ENCODE measurements at regions not wholly inside any gene's neighbourhood (a gene's known extent, or its start where the extent isn't known, plus 50 kb on each side); places are given as distances from the start of the nearest gene placed in this dataset.

DNA sequence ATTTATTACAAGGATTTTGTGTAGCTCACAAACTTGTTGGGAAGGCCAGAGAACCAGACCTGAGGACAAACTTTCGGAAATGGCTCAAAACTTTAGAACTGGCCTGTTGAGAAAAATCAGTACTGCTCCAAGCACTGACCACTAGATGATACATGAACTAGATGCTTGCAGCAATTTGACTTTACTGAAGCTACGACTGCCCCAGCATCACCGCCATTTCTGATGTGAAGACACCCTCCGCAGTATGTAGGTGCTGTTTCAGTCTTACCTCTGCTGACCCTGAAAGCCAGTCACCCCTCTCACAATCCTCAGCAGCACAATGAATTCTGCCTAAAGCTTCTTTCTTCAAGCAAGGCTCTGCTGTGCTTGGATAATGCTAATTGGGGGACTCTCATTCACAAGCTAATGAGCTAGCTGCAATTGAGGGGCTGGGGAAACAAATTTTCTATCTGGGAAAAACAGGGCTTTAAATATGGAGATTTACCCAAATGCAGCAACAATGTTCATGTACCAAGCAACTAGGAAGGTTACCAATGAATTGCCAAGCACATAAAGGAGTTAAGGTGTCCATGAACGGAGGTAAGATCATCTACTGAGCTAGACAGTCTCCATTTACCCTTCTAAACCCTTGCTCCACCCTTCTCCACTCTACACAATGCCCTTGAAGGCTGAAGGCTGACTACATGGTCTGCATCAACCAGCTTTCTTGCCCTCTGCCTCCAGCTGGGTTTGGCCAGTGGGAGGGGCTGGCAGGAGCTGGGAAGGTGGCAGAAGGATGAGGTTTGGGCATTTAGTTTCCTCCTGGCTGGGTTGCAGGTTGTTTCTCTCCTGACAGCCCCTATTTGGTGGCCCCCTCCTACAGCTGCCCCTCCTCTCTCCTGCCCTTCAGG, 53.2 kb upstream of the FSTL1 start:
- no peaks in the 10 kb centered on the region for H3K27me3 Mint-ChIP-seq (ENCODE audit: low read depth)

GRCh38 chr3:120502116-120502515, 51.3 kb upstream of the FSTL1 start:
- Mint-ChIP-seq H3K27me3 (ENCODE audit: low read depth) (no peaks in the 10 kb centered on the region), H3K27ac (no peak overlapping the region), H3K4me1 (peaks cover 38% of the 10 kb centered on the region), H3K4me3 (no peak overlapping the region), H3K36me3 (ENCODE audit: low read depth) (no peaks in the 10 kb centered on the region), H3K9me3 (no peaks in the 10 kb centered on the region)
- TF ChIP-seq, protein P1, sequence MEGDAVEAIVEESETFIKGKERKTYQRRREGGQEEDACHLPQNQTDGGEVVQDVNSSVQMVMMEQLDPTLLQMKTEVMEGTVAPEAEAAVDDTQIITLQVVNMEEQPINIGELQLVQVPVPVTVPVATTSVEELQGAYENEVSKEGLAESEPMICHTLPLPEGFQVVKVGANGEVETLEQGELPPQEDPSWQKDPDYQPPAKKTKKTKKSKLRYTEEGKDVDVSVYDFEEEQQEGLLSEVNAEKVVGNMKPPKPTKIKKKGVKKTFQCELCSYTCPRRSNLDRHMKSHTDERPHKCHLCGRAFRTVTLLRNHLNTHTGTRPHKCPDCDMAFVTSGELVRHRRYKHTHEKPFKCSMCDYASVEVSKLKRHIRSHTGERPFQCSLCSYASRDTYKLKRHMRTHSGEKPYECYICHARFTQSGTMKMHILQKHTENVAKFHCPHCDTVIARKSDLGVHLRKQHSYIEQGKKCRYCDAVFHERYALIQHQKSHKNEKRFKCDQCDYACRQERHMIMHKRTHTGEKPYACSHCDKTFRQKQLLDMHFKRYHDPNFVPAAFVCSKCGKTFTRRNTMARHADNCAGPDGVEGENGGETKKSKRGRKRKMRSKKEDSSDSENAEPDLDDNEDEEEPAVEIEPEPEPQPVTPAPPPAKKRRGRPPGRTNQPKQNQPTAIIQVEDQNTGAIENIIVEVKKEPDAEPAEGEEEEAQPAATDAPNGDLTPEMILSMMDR (IDR thresholded peaks at IDR 0.05; ENCODE audit: unreplicated experiment in 3 of 3), result no peak

More for the DNA sequence above, 53.2 kb upstream of the FSTL1 start:
- no peak overlapping the region for H3K27ac Mint-ChIP-seq
- no peak overlapping the region for H3K4me3 Mint-ChIP-seq
- H3K4me1 Mint-ChIP-seq, result peaks cover 27% of the 10 kb centered on the region
- peaks cover under 1% of the 10 kb centered on the region for H3K36me3 Mint-ChIP-seq (ENCODE audit: low read depth)
- H3K9me3 Mint-ChIP-seq, result peaks cover 5% of the 10 kb centered on the region
- TF ChIP-seq, protein P1 (IDR thresholded peaks at IDR 0.05; ENCODE audit: unreplicated experiment in 3 of 3), result no peak

Data from nephron (organoid).